HFFc6 (cell line): ENCODE measurements at regions not wholly inside any gene's neighbourhood (a gene's known extent, or its start where the extent isn't known, plus 50 kb on each side); places are given as distances from the start of the nearest gene placed in this dataset.

Experiments used
- DNase-seq: peaks from one replicate; pipeline ENCODE4 v3.0.0-alpha.2; 2018
- H3K27ac Mint-ChIP-seq: 2 replicates; pipeline ENCODE4 v1.8.0; 2020; ENCODE audit warnings: mild to moderate bottlenecking, mixed read lengths
- H3K27me3 Mint-ChIP-seq: 2 replicates; pipeline ENCODE4 v1.8.0; 2021; ENCODE audit warnings: mild to moderate bottlenecking, moderate library complexity, mixed read lengths; ENCODE audit not compliant: insufficient read depth
- H3K36me3 Mint-ChIP-seq: 2 replicates; pipeline ENCODE4 v1.8.0; 2021; ENCODE audit warnings: low read depth, mixed read lengths
- H3K4me1 Mint-ChIP-seq: 2 replicates; pipeline ENCODE4 v1.8.0; 2020; ENCODE audit warnings: low read depth, mixed read lengths
- H3K4me3 Mint-ChIP-seq: 2 replicates; pipeline ENCODE4 v1.8.0; 2020; ENCODE audit warnings: mild to moderate bottlenecking, moderate library complexity, mixed read lengths
- H3K9me3 Mint-ChIP-seq: 2 replicates; pipeline ENCODE4 v1.8.0; 2020; ENCODE audit warnings: mild to moderate bottlenecking, mixed read lengths
- TF ChIP-seq, protein P1 (sequence below): fragments of 200-600 bp; sonication (generic); IDR thresholded peaks from 2 replicates; pipeline ENCODE4 v1.5.0; 2021; ENCODE audit warnings: antibody characterized with exemption, mild to moderate bottlenecking

DNA sequence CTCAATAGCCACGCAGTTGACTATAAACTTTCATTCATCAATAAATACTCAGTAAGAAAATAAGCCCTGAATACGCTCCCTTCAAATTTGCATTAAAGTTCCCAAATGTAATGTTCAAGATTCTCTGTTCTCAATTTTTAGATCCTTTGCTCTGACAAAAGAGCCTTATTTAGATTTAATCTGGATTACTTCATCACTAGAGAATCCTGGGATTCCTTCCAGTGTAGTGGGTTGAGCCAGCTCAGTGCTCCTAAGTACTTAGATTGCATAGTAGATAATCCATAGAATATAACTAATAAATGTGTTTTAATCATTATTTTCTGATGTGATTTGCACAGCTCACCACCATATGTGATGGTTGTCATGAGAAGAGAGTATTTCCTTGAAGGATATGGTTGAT is 1286.2 kb downstream of the SUCLG1 start:
- peak overlapping the region; percentile 5; the same call in 1 of the 2 replicates for H3K27ac Mint-ChIP-seq
- 0 out of 2 replicates have a peak, but pooled peaks cover 4% of the 10 kb centered on the region for H3K9me3 Mint-ChIP-seq
- TF ChIP-seq, protein P1, sequence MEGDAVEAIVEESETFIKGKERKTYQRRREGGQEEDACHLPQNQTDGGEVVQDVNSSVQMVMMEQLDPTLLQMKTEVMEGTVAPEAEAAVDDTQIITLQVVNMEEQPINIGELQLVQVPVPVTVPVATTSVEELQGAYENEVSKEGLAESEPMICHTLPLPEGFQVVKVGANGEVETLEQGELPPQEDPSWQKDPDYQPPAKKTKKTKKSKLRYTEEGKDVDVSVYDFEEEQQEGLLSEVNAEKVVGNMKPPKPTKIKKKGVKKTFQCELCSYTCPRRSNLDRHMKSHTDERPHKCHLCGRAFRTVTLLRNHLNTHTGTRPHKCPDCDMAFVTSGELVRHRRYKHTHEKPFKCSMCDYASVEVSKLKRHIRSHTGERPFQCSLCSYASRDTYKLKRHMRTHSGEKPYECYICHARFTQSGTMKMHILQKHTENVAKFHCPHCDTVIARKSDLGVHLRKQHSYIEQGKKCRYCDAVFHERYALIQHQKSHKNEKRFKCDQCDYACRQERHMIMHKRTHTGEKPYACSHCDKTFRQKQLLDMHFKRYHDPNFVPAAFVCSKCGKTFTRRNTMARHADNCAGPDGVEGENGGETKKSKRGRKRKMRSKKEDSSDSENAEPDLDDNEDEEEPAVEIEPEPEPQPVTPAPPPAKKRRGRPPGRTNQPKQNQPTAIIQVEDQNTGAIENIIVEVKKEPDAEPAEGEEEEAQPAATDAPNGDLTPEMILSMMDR = no peak
- H3K36me3 Mint-ChIP-seq = no peaks in the 10 kb centered on the region; the same call in 1 of the 2 replicates
- H3K4me1 Mint-ChIP-seq = peaks cover 36% of the 10 kb centered on the region
- DNase-seq = peak; percentile 25
- H3K27me3 Mint-ChIP-seq = peaks cover under 1% of the 10 kb centered on the region; the same call in 1 of the 2 replicates
- H3K4me3 Mint-ChIP-seq = no peak overlapping the region

DNA sequence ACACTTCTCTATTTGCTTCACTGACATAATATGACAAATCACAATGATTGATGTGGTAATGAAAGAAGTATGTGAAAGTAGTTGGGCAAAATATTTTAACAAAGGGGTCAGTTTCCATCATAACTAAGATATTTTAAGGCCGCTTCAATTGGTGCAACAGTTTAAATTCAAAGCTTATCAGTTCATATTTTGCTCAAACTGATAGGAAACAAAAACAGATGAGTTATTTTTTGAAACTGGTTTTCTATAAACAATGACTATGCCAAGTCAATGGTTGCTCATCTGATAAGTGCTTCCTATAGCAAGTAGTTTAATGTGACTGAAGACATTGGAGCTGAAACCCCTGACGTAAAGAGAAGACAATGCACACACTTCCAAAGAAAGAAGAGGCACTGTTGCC is 1290.7 kb downstream of the SUCLG1 start:
- DNase-seq = no peak
- no peaks in the 10 kb centered on the region for H3K36me3 Mint-ChIP-seq
- H3K4me1 Mint-ChIP-seq = peaks cover 38% of the 10 kb centered on the region
- peaks cover 1% of the 10 kb centered on the region; the same call in 1 of the 2 replicates for H3K27me3 Mint-ChIP-seq
- H3K4me3 Mint-ChIP-seq = no peak overlapping the region
- no peaks in the 10 kb centered on the region for H3K9me3 Mint-ChIP-seq
- TF ChIP-seq, protein P1 = no peak
- H3K27ac Mint-ChIP-seq = no peak overlapping the region

DNA sequence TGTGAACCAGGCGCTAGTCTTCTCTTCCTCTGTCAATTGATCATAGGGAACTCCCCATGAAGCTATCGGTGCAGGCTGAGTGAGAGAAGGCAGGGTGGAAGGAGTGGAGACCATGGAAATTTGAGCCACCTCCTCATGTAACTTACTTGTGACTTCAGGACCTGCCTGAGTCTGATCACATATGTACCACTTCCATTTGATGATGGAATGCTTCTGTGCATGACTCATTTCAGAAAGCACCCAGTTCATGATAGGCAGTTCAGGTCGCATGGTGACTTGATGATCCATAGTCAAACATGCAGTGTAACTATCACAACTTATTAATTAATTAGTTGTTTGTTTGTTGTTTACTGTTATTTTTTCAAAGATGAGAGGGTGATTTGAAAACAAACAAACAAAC is 1296.7 kb downstream of the SUCLG1 start:
- Mint-ChIP-seq H3K9me3 (no peaks in the 10 kb centered on the region), H3K27me3 (no peaks in the 10 kb centered on the region), H3K4me3 (no peak overlapping the region), H3K36me3 (no peaks in the 10 kb centered on the region), H3K4me1 (no peaks in the 10 kb centered on the region), H3K27ac (no peak overlapping the region)
- no peak for DNase-seq
- TF ChIP-seq, protein P1 = no peak

DNA sequence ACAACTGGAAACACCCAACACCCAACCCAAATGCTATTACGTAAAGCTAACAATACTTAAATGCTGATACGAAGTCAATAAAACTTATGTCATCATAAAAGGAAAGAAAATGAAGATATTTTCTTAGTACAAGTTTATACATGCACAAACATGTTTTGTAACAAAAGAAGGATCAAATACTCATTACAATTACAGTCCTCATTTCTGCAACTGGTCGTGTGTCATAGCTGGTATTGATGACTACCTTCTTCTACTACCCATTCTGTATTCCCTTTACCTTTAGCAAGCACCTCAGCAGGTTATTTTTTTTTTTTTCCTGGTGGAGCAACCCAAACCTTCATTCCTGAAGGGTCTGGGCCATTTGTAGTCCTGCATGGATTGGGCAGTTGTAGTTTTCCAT is 1298.5 kb downstream of the SUCLG1 start:
- TF ChIP-seq, protein P1 = no peak
- Mint-ChIP-seq H3K27me3 (no peaks in the 10 kb centered on the region; the same call in 1 of the 2 replicates), H3K27ac (no peak overlapping the region), H3K4me1 (no peaks in the 10 kb centered on the region), H3K9me3 (no peaks in the 10 kb centered on the region), H3K4me3 (no peak overlapping the region), H3K36me3 (no peaks in the 10 kb centered on the region)
- DNase-seq = no peak

DNA sequence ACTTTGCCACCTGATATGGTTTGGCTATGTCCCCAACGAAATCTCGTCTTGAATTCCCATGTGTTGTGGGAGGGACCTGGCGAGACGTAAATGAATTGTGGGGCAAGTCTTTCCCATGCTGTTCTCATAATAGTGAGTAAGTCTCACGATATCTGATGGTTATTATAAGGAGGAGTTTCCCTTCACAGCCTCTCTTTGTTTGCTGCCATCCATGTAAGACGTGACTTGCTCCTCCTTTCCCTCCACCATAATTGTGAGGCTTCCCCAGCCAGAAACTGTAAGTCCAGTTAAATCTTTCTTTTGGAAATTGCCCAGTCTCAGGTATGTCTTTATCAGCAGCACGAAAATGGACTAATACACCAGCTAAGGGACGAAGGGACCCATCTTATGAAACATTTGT is 1303.3 kb downstream of the SUCLG1 start:
- Mint-ChIP-seq H3K9me3 (no peaks in the 10 kb centered on the region), H3K27me3 (peaks cover 1% of the 10 kb centered on the region; the same call in 1 of the 2 replicates), H3K4me3 (no peak overlapping the region), H3K36me3 (no peaks in the 10 kb centered on the region), H3K4me1 (no peaks in the 10 kb centered on the region), H3K27ac (no peak overlapping the region)
- TF ChIP-seq, protein P1 = no peak
- DNase-seq = no peak

DNA sequence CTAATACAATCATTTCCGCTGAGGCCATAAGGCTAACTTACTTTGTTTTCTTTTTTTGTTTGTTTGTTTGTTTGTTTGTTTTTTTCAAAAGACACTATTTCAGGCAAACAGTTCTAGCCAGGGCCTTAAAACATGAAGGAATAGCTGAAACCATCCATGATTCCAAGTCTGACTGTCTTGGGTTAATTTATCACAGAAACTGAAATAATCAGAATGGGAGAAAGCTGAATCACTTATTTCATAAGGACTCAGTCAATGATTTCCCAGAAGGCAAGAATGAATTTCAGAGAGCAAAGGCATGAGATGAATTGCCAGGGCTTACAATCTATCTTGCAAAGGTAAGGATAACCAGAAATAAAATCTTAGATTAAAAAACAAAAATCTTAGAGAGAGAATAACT is 1315.1 kb downstream of the SUCLG1 start:
- no peak overlapping the region for H3K4me3 Mint-ChIP-seq
- no peaks in the 10 kb centered on the region; the same call in 1 of the 2 replicates for H3K27me3 Mint-ChIP-seq
- H3K4me1 Mint-ChIP-seq = peaks cover 10% of the 10 kb centered on the region; the same call in 1 of the 2 replicates
- no peak overlapping the region for H3K27ac Mint-ChIP-seq
- H3K9me3 Mint-ChIP-seq = no peaks in the 10 kb centered on the region
- DNase-seq = no peak
- TF ChIP-seq, protein P1 = no peak
- no peaks in the 10 kb centered on the region for H3K36me3 Mint-ChIP-seq
